RWPE1 (cell line): ENCODE measurements at regions not wholly inside any gene's neighbourhood (a gene's known extent, or its start where the extent isn't known, plus 50 kb on each side); places are given as distances from the start of the nearest gene placed in this dataset.

Experiments
- CTCF ChIA-PET: fragments of 350-600 bp; sonication (Branson Sonifier 250); formaldehyde crosslinking; extraction: SDS; loops from one replicate; lab custom pipeline; 2021; lab: Yijun Ruan, JAX
- POLR2A ChIA-PET: fragments of 400-600 bp; formaldehyde crosslinking; extraction: SDS; loops from one replicate; lab custom pipeline; 2020; ENCODE audit warnings: antibody characterized with exemption; ENCODE audit not compliant: low non-redundant PET; lab: Yijun Ruan, JAX
- DNase-seq: peaks from one replicate; pipeline ENCODE4 v3.0.0; 2012; ENCODE audit warnings: low spot score
- H3K27ac ChIP-seq: fragments of 450-650 bp; 2 replicates; pipeline ENCODE4 v1.5.1; 2017
- CTCF ChIP-seq: fragments of 450-650 bp; conservative IDR thresholded peaks from 2 replicates; pipeline ENCODE4 v1.5.1; 2017; ENCODE audit warnings: low read depth, mild to moderate bottlenecking

- CTCF ChIA-PET = no interaction called here
- POLR2A ChIA-PET = no interaction called here
- no peak for DNase-seq
- TF ChIP-seq CTCF = no peak
- H3K27ac ChIP-seq = no peak overlapping the region
These were observed 681.0 kb downstream of the UQCRFS1 start for GRCh38 chr19:28531979-28532378.

GRCh38 chr19:28530406-28531035 lies 682.4 kb downstream of the UQCRFS1 start:
- POLR2A ChIA-PET = no interaction called here
- CTCF ChIA-PET = no interaction called here
- no peak overlapping the region for H3K27ac ChIP-seq
- no peak for DNase-seq
- no peak for TF ChIP-seq CTCF

GRCh38 chr19:28526038-28526437 lies 686.9 kb downstream of the UQCRFS1 start:
- CTCF ChIA-PET = interaction anchor here (0.6 kb wide), 1 partner anchor 289 kb away, joined by 3 read pairs; no protein-coding TSS in a partner anchor
- POLR2A ChIA-PET = no interaction called here
- no peak for TF ChIP-seq CTCF
- no peak overlapping the region for H3K27ac ChIP-seq
- no peak for DNase-seq

- no peak for TF ChIP-seq CTCF
- H3K27ac ChIP-seq = no peak overlapping the region
- POLR2A ChIA-PET = no interaction called here
- CTCF ChIA-PET = interaction anchor here (0.7 kb wide), 2 partner anchors 42 to 295 kb away, joined by 3 read pairs; no protein-coding TSS in a partner anchor
- DNase-seq = no peak
These were observed 689.3 kb downstream of the UQCRFS1 start for GRCh38 chr19:28523619-28524018.

GRCh38 chr19:28522545-28522922 lies 690.4 kb downstream of the UQCRFS1 start:
- H3K27ac ChIP-seq = no peak overlapping the region
- TF ChIP-seq CTCF = no peak
- no peak for DNase-seq
- CTCF ChIA-PET = no interaction called here
- POLR2A ChIA-PET = no interaction called here

- CTCF ChIA-PET = no interaction called here
- TF ChIP-seq CTCF = no peak
- DNase-seq = no peak
- POLR2A ChIA-PET = no interaction called here
- no peak overlapping the region for H3K27ac ChIP-seq
These were observed 691.1 kb downstream of the UQCRFS1 start for GRCh38 chr19:28521614-28522544.
